ENCODE measurements at regions not wholly inside any gene's neighbourhood (a gene's known extent, or its start where the extent isn't known, plus 50 kb on each side); places are given as distances from the start of the nearest gene placed in this dataset.

- TF ChIP-seq THRAP3 (IDR thresholded peaks at IDR 0.05; ENCODE audit: borderline replicate concordance) (no peak), NCOA1 (IDR thresholded peaks at IDR 0.05; ENCODE audit: low read depth) (no peak), HLTF (IDR thresholded peaks at IDR 0.05) (no peak), ZNF174 (CRISPR knock-in tag; IDR thresholded peaks at IDR 0.05) (no peak), FOSL1 (tag; conservative IDR thresholded peaks at IDR 0.05) (peak; percentile 47), ZNF589 (CRISPR knock-in tag; IDR thresholded peaks at IDR 0.05; ENCODE audit: low read depth) (no peak), E2F3 (CRISPR knock-in tag; IDR thresholded peaks at IDR 0.05) (no peak), DACH1 (IDR thresholded peaks at IDR 0.05; ENCODE audit: partially characterized antibody) (no peak), ZNF282 (CRISPR knock-in tag; IDR thresholded peaks at IDR 0.05) (no peak), MCM7 (IDR thresholded peaks at IDR 0.05) (no peak), NFIC (IDR thresholded peaks at IDR 0.05) (no peak), ZNF175 (CRISPR knock-in tag; IDR thresholded peaks at IDR 0.05; ENCODE audit: low read depth) (no peak), SMARCA4 (IDR thresholded peaks at IDR 0.05) (no peak), SMARCC2 (IDR thresholded peaks at IDR 0.05; ENCODE audit: low read depth) (no peak), MAX (CRISPR knock-in tag; IDR thresholded peaks at IDR 0.05) (peak; percentile 43; the same call in 1 of the 2 replicates), PREB (CRISPR knock-in tag; IDR thresholded peaks at IDR 0.05) (no peak), MBD2 (IDR thresholded peaks at IDR 0.05; ENCODE audit: borderline replicate concordance, low read depth) (no peak), JUN (IDR thresholded peaks at IDR 0.05; ENCODE audit: borderline replicate concordance, low read depth, low read length) (no peak), JUN (CRISPR knock-in tag; IDR thresholded peaks at IDR 0.05; ENCODE audit: borderline replicate concordance) (no peak), CC2D1A (IDR thresholded peaks at IDR 0.05) (no peak), ZNF766 (CRISPR knock-in tag; conservative IDR thresholded peaks at IDR 0.05) (peak; percentile 86), RFX1 (IDR thresholded peaks at IDR 0.05) (peak; percentile 24; the same call in 1 of the 2 replicates), ATF3 (IDR thresholded peaks at IDR 0.05) (no peak; the same call in 1 of the 2 replicates), ATF3 (CRISPR knock-in tag; conservative IDR thresholded peaks at IDR 0.05) (no peak), CBFA2T3 (IDR thresholded peaks at IDR 0.05) (peak; percentile 77), HMGN3 (IDR thresholded peaks at IDR 0.05; ENCODE audit: borderline replicate concordance, extremely low read depth, insufficient read length, low read depth, low read length) (no peak), ZNF133 (CRISPR knock-in tag; IDR thresholded peaks at IDR 0.05) (no peak), FOS (IDR thresholded peaks at IDR 0.05; ENCODE audit: extremely low read depth, insufficient read length) (no peak), ZKSCAN1 (IDR thresholded peaks at IDR 0.05; ENCODE audit: low read depth, low read length) (no peak), JUND (IDR thresholded peaks at IDR 0.05; ENCODE audit: borderline replicate concordance, low read depth, low read length) (peak; percentile 38; the same call in 1 of the 2 replicates), JUND (tag; IDR thresholded peaks at IDR 0.05; ENCODE audit: borderline replicate concordance, low read depth, low read length) (no peak), NR2C2 (CRISPR knock-in tag; IDR thresholded peaks at IDR 0.05) (no peak), NR2C2 (tag; IDR thresholded peaks at IDR 0.05) (no peak)
Measured at GRCh38 chr2:8511868-8512612, 169.8 kb upstream of the ID2 start (continued).

Data from K562 (cell line).